GM18498 (cell line): ENCODE measurements at regions not wholly inside any gene's neighbourhood (a gene's known extent, or its start where the extent isn't known, plus 50 kb on each side); places are given as distances from the start of the nearest gene placed in this dataset.

Experiments
- ATAC-seq: cut with Tn5 transposase; IDR thresholded peaks from one replicate; pipeline ENCODE4 v1.9.1; 2021; ENCODE audit warnings: mild to moderate bottlenecking, moderate library complexity; ENCODE audit not compliant: unreplicated experiment

DNA sequence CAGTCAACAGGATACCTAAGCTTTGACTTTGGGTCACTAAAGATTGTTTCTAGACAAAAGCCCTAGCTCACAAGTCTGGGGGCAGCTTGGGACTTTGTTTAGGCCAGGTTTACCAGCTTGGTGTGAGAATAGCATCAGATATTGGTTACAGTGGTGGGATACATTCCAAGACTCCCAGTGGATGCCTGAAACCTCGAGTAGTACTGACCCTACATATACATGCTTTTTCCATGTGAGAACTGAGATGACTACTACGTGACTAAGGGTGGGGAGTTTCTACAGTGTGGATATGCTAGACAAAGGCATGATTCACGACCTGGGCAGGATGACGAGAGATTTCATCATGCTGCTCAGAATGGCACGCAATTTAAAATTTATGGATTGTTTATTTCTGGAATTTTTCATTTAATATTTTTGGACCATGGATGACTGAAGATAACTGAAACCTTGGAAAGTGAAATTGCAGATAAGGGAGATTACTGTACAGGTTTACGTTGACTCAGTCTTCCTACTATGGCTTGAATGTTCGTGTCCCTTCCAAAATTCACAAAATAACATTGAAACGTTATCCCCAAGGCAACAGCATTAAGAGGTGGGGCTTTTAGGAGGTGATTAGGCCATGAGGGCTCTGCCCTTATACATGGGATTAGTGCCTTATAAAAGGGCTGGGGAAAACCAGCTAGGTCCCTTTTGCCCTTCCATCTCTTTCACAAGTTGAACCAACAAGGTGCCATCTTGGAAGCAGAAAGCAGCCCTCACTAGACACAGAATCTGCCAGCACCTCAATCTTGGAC, 50.2 kb upstream of the CTAGE1 start:
- no peak for ATAC-seq

DNA sequence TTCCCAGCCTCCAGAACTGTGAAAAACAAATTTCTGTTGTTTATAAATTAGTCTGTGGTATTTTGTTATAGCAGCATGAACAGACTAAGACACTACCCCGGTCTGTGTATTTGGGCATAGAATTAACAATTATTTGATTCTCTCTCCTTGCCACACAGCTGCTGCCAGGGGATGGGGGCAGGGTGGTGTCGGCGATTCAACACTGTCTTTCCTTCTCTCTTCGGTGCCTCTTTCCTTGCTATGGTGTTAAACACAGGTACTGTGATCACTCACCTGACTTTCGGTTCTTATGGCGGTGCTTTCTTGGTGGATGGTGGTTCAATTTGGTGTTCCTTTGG, 50.8 kb upstream of the CTAGE1 start:
- ATAC-seq = no peak

DNA sequence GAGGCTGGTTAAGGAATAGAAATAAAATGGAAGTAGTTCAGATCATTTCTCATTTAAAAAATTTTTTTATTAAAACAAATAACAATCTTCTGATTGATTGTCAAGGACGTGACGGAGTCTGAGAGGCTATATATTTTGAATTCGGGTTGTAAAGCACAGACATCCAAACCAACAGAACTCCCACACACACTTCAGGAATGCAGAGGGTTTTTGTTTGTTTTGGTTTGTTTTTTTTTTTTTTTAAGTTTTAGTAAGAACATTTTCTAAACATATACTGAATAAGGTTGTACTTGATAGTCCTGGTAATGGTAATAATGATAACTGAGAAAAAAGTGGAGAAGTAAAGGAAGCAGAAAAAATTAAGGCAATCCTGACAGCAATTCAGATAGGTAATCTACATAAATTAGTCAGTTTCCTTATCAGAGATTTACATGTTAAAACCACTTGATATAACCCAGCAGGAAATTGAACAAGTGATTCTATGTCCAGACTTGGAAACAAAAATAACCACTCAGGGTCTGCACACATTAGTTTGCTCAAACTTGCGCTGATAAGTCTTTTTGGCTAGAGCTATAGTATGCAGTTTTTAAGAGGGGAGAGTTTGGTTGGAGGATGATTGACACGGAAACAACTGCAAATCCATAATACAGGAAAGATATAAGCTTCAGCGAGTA, 51.5 kb upstream of the CTAGE1 start:
- ATAC-seq = no peak

DNA sequence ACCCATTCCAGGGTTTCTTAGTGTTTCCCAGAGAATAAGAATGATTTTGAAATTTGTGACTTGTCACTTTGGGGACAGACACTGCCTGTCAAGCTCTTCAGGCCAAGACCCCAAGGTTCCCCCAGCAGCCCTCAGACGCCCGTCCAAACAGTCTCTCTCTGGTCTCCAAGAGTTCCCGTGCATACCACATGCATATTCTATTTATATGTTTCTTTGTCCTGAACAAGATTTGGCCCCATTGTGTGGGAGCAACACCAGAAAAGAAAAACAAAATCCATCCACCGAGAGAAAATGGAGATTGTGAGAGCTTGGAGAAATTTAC, 52.2 kb upstream of the CTAGE1 start:
- ATAC-seq = no peak

DNA sequence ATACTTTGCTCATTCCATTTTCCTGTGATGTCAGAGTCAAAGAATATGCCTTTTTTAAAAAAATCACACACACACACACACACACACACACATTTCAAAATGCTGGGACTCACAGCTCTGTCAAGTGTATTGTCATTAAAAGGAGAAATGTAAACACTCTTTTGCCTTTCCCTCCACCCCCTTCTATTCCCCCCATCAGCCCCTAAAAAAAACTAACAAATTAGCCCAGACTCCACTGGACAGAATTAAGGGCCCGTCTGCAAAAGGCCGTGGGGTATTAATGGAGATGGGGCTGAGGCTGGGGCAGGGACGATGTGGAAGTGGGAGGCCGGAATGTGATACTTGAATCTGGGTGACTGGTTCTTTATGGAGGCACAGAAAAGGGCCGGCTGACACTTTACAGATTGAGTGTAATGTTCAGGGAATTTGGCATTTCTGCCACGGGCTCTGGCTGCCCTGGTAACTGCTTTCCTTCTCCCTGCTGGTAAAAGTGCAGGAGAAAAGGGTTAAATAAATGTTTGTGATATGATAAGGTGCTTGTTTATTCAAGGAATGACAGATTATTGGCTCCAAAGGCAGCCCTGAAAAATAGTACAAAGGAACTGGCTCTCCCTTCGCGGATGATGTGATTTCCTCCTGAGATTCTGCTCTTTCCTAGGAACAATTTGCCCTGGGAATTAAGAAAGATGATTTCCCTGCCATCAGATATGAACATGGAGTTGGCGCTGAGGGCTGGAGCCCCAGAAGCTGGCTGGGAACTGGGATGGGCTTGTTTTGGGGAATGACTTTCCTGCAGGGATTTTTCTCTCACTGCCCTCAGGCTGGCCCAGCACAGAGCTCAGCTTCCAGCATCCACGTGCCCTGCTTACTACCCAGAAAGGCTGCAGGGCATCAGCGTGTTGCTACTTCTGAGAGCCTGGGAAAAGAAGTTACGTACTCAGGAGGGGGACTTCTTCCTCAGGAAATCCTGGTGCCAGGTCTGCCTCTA, 52.8 kb upstream of the CTAGE1 start:
- ATAC-seq = no peak

DNA sequence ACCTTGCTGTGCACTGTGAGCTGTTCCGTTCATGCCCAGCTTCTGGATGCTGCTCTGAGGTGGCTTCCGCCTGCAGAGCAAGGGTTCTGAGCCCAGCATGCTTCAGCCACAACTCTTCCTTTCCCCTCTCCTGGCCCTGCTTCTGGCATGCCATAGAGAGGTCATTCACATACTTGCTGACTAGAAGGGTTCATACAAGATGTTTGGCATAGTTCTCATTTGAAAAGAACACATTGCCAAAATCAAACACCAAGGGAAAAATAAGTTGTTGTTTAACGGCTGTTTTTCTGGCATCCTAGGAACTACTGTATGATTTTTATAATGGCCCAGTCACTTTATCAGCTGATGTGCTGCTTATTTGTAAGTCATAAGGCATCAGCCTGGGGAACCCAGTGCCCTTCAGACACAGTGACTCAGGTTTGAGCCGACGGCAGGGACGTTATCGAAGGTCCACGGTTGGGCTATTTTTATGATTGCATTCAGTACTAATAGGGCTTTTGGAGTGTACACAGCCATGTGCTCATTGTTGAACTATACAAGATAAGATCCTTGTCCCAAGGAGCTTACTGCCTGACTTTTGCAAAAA, 53.9 kb upstream of the CTAGE1 start:
- ATAC-seq = no peak

DNA sequence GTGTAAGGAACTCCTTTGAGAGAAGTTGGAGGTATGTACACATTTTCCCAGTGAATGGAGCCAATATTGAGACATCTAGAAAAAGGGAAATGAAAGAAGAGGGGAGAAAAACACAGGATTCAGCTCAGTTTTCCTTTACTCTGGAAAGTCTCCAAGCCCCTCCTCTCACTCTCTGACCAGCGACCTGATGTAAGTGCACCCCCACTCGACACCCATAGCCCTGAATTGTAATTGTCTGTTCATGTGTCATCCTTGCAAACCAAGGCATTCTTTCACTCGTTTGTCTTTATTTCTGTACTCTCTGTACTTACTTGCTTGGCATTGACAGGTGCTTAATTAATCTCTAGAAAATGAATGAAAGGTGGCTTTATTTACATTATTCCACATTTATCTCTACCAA, 55.7 kb upstream of the CTAGE1 start:
- no peak for ATAC-seq

DNA sequence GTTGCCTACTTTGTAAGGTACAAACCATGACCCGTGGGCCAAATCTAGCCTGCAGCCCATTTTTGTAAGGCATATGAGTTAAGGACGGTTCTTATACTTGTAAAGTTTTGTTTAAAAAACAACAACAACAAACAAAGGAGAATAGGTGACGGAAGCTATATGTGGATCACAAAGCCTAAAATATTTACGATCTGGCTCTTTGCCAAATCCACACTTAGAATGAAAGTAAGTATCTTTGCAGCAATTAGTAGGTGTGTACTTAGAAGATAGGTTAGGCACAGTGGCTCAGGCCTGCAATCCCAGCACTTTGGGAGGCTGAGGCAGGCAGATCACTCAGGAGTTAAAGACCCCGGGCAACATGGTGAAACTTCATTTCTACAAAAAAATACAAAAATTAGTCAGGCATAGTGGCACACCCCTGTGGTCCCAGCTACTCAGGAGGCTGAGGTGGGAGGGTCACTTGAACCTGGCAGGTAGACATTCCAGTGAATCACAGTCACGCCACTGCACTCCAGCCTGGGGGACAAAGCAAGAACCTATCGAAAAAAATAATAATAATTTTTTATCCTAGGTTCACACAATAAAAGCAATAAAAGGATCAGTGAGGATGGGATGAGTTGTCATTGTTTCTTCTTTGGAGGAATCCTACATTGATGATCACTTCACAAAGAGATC, 57.8 kb upstream of the CTAGE1 start:
- ATAC-seq = no peak

DNA sequence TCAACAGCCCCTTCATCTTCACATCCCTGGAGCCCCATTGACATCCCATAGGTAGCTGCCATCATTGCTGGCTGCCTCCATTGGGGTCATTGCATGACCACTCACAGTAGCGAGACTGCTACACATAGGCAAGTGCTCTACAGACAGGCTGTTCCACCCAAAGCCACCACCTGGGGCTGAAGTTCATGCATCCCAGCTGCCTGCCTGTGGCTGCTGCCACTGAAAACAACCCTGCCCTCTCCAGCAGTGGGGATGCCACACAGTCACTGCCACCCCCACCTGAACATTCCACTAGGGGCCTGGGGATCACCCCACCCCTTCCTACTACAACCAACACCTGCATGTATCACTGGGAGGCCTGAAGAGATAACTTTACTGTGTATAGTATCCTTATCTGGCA, 59.5 kb upstream of the CTAGE1 start:
- no peak for ATAC-seq

DNA sequence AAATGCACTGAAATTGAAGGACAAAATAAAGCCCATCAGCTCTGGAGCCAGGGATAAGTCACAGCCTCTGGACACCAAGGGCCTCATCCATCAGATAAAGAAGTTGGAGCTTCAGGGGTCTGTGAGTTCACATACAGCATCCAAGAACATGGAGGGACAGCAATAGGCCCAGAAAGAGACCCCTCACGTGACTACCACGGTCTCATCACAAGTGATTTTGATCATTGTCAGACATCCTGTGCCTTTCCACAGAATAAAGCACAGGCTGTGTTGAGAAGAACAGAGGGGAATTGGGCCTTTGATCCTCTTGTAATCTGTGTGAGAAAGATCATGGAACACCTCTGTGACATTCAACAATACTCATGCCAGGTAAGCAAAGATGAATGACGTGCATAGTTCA, 65.2 kb upstream of the CTAGE1 start:
- no peak for ATAC-seq

DNA sequence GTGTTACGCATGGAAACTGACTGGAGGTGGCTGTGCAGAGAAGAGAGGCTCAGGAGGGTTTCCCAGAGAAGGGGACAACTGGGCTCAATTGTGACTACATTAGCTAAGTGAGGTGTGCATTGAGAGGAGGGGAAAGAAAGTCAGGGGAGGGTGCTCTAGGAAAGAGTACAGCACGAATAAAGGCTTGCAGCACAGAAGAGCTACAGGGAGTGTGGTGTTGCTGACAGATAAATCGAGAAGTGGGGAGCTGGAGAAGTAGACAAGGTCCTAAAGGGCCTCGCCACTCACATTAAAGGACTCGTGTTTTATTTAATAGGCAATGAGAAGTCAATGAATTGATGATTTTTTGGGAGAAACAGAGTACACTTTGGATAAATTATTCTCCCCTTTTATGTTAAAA, 65.7 kb upstream of the CTAGE1 start:
- no peak for ATAC-seq

DNA sequence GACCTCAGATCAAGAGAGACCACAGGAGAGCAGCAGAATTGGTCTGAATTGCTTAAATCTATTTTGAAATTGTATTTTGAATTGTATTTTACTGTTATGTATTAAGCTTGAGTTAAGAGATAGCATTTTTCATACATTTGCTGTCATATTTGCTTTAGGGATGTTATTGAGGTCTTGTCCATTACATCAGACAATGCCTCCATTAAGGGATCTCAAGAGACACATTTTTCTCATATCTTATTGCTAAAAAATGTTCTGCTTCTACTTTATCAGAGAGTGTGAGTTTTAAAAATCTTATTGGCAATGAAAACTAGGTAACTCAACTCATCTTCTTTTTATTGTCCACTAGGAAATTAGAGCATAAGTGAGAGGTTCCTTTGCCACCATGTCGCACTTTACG, 66.8 kb upstream of the CTAGE1 start:
- ATAC-seq = no peak

DNA sequence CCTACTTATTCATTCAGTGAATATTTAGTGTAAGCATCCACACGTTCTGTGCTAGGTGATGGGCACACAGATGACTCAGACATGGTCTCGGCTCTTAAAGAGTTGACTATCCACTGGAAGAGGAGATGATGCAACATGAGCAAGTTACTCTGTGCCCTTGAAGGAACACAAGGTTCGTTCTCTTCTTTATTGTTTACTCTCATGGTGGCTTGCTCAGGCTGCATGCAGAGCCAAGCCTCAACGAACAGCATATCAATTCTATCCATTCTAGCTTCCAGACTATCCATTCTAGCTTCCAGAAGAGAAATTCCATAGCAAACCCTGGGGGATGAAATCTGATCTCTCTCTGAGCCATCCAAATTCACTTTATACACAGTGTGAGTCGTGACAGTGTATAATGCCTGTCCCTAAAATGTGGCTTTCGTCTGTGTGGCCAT, 68.1 kb upstream of the CTAGE1 start:
- no peak for ATAC-seq

DNA sequence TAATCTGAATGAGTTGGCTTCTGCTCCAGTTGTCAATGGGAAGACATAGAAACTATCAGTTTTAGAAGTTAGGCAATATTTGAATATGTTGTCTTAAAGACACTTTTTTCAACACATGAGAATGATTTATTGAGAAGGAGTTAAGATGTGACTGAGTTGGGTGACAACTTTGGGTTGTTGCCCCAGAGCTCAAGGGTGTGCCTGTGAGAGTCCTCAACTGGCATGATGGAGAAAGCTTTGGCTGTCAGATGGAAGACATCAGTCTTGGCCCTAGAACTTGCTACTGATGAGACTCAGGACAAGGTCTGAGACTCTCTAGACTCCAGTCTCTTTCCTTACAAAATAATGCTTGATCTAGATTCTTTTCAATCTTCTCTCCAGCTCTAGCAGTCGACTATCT, 69.0 kb upstream of the CTAGE1 start:
- ATAC-seq = no peak

DNA sequence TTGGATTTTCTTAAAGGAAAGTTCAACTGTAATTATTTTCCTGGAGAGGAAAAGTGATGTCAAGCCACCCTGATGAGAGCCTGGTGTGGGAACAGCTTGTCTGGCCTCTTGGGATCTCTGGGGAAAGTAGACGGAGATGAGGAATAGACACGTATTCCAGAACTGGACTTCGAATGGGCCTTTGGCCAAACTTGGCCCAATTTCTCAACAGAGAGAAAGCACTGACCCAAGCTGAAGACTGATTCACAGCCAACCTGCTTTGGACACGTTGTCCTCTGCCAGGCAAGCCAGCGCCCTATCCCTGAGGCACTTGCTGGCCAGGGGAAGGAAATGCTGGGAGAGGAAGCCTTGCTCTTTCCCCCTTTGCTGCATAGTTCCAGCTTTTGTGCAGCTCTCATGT, 70.8 kb upstream of the CTAGE1 start:
- no peak for ATAC-seq

DNA sequence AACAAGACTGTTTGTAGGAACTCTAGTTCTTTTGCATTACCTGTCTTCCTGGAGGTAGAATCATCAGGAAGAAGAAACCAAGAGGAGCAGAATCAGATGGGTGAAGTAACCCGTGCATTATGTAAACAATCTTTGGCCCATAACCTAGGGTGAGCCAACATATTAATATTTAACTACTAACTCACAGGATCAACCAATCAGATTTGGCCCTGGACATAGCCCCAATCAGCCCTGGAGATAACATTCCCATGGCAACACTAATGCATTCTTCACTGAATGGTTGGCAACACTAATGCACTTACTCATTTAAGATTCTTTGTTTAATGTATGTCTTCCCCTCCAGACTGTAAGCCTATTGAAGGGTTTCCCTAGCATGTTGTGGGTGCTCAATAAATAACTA, 72.0 kb upstream of the CTAGE1 start:
- no peak for ATAC-seq

DNA sequence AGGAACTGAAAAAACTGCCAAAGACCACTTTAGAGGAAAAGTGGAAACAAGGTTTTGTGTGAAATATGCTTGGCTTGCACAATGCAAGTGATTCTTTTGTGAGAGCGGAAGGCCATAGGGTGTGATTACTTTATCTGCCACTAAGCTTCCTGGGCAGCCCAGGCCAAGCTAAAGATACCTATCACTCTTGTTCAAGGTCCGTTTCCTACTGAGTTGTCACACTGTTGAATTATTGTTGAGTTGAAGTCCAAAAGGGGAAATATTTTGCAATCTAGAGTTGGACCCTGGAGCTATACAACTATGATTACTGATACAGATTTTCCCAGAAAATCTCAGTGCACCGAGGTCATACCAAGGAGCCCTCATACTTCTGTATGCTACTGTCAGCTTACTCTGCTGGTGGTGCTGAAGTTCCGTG, 72.7 kb upstream of the CTAGE1 start:
- ATAC-seq = no peak

DNA sequence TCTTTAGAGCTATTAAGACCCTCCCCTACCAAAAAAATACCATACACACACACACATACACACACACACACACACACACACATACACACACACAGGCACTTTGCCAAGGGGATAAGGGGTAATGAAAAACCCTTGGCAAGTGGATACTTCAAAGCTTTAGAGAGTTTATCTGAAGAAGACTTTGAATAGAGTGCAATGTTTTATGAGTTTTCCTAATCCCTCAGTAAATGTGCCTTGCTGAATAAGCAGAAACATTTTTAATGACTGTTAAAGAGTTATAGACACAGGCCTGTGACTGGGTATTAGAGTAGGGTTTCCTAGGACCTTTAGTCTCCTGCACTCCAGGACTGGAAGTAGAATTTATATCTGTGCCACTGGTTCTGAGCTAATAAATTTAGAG, 75.5 kb upstream of the CTAGE1 start:
- ATAC-seq = no peak

DNA sequence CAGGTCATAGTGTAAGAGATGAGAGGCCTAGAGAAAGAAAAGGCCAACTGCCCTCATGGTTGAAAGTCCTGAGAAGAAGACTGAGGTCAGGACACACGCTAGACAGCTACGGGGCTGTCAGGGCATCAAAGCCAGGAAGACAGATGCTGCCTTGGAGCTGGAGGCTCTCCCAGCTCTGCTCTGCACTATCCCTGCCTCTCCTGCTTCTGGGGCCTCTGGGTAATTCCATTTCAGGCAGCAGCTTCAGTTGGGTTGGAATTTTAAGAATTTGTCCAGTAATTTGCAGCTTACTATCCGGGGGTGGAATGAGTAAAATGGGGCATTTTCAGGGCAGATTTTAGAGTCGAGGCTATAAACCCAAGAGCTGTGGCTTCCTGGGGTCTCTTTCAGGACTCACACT, 76.2 kb upstream of the CTAGE1 start:
- ATAC-seq = no peak

DNA sequence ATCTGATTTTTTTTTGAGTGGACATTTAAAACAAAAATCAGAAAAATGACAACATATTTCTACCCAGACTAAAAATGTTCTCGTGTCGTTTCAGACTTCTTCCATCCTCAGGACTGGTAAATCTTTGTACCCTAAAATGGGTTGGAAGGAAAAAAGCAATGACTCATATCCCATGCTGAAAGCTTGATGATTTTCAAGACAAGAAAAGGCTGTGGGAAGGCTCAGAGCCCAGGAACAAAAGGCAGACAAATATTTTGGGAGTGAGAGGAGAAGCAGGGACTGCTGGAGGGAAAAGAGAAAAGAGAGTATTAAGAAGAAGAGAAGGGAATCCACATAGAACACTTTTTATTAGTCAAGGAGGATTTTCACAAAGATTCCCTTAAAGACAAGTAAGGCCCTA, 77.1 kb upstream of the CTAGE1 start:
- no peak for ATAC-seq

DNA sequence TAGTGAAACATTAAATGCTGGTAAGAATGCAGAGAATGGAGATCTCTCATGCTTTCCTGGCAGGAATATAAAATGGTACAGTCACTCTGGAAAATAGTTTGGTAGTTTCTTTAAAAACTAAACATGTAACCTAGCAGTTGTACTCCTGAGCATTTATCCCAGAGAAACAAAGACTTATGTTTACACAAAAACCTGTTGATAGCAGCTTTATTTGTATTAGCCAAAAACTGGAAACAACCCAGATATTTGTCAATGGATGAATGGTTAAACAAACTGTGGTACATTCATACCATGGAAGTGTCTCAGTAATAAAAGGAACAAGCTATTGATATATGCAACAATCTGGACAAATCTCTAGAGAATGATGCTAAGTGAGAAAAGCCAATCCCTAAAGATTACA, 81.7 kb upstream of the CTAGE1 start:
- no peak for ATAC-seq
